H1 (cell line): ENCODE measurements at regions not wholly inside any gene's neighbourhood (a gene's known extent, or its start where the extent isn't known, plus 50 kb on each side); places are given as distances from the start of the nearest gene placed in this dataset.

ENCODE experiments used
- BRCA1 ChIP-seq: IDR thresholded peaks from 2 replicates; pipeline ENCODE4 v1.6.1; 2012; ENCODE audit warnings: low read depth, low read length, improper control_type of control experiment
- CREB1 ChIP-seq: IDR thresholded peaks from 2 replicates; pipeline ENCODE4 v1.6.1; 2012; ENCODE audit warnings: inconsistent platforms
- CTBP2 ChIP-seq: IDR thresholded peaks from 2 replicates; pipeline ENCODE4 v1.7.0; 2011; ENCODE audit warnings: borderline replicate concordance, mild to moderate bottlenecking, moderate library complexity, mixed read lengths, low read length; ENCODE audit not compliant: insufficient read depth, insufficient read length
- HDAC2 ChIP-seq, 2 experiments: fragments of 300-600 bp in 1 of 2; sonication (generic) in 1 of 2; IDR thresholded peaks; 2 replicates each; pipeline ENCODE4 v1.6.1; 2011 to 2012; ENCODE audit warnings: low read depth in 2 of 2, low read length in 2 of 2, mild to moderate bottlenecking in 2 of 2, moderate library complexity in 2 of 2, borderline replicate concordance in 1 of 2, inconsistent platforms in 1 of 2
- MAFK ChIP-seq: IDR thresholded peaks from 2 replicates; pipeline ENCODE4 v1.6.1; 2012; ENCODE audit warnings: low read depth, mild to moderate bottlenecking, improper control_type of control experiment, low read length
- SAP30 ChIP-seq: fragments of 300-600 bp; sonication (generic); IDR thresholded peaks from 2 replicates; pipeline ENCODE4 v1.7.1; 2012; ENCODE audit warnings: low read length, moderate library complexity, mild to moderate bottlenecking, inconsistent platforms; ENCODE audit not compliant: insufficient read depth, insufficient replicate concordance

DNA sequence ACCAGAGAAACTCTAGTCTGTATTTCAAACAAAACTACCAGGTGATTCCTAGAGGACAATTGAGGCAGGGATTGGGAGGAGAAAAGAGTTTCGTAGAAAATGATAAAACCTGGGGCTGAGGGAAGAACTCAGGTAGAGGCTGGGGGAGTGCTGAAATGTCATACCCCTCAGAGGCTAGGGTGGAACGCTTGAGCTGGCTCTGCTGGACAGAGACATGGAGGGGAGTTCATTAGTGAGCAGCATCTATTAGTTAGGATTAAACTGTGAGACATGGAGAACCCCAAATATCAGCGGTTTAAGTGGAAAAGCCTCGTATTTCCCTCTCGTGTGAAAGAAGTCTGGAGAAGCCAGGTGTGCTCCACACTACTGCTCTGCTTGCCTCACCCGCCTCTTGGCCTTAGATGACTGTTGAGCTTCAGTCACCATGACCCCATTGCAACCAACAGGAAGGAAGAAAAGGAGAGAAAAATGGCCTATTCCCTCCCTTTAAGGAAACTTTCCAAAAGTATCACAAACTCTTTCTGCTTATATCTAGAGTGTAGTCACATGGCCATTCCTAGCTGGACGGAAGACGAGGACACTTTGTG, 53.7 kb upstream of the ABCA1 start (continued):
- no peak for TF ChIP-seq SAP30
- TF ChIP-seq CREB1 = no peak
- TF ChIP-seq HDAC2 (IDR thresholded peaks at IDR 0.05; ENCODE audit: borderline replicate concordance in 1 of 2, low read depth in 2 of 2, low read length in 2 of 2) = no peak
- no peak for TF ChIP-seq MAFK
- TF ChIP-seq CTBP2 = no peak
- TF ChIP-seq BRCA1 = no peak
